ENCODE measurements at regions not wholly inside any gene's neighbourhood (a gene's known extent, or its start where the extent isn't known, plus 50 kb on each side); places are given as distances from the start of the nearest gene placed in this dataset.

GRCh38 chr14:28515571-28515970 is 251.0 kb upstream of the FOXG1 start:
- TF ChIP-seq MYC (IDR thresholded peaks at IDR 0.05; ENCODE audit: low read depth, low read length), result no peak
- TF ChIP-seq, protein P1, sequence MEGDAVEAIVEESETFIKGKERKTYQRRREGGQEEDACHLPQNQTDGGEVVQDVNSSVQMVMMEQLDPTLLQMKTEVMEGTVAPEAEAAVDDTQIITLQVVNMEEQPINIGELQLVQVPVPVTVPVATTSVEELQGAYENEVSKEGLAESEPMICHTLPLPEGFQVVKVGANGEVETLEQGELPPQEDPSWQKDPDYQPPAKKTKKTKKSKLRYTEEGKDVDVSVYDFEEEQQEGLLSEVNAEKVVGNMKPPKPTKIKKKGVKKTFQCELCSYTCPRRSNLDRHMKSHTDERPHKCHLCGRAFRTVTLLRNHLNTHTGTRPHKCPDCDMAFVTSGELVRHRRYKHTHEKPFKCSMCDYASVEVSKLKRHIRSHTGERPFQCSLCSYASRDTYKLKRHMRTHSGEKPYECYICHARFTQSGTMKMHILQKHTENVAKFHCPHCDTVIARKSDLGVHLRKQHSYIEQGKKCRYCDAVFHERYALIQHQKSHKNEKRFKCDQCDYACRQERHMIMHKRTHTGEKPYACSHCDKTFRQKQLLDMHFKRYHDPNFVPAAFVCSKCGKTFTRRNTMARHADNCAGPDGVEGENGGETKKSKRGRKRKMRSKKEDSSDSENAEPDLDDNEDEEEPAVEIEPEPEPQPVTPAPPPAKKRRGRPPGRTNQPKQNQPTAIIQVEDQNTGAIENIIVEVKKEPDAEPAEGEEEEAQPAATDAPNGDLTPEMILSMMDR (IDR thresholded peaks at IDR 0.05; ENCODE audit: low read depth, low read length), result no peak
